ENCODE measurements at regions not wholly inside any gene's neighbourhood (a gene's known extent, or its start where the extent isn't known, plus 50 kb on each side); places are given as distances from the start of the nearest gene placed in this dataset.

GRCh38 chr9:136608348-136609159, 54.2 kb upstream of the EGFL7 start:
- intact Hi-C loops (cut with DNase I), result no loop called here
- Histone ChIP-seq H3K9me3 (no peaks in the 10 kb centered on the region), H3K36me3 (no peaks in the 10 kb centered on the region), H3K4me1 (peaks cover 18% of the 10 kb centered on the region), H3K27ac (no peak overlapping the region), H3K27me3 (no peaks in the 10 kb centered on the region), H3K4me3 (no peak overlapping the region)
- no peak for DNase-seq
- ATAC-seq, result no peak
- TF ChIP-seq CTCF (IDR thresholded peaks at IDR 0.05), result no peak

GRCh38 chr9:136607334-136607919, 55.3 kb upstream of the EGFL7 start:
- DNase-seq, result no peak
- TF ChIP-seq CTCF (IDR thresholded peaks at IDR 0.05), result no peak
- intact Hi-C loops (cut with DNase I), result no loop called here
- no peak for ATAC-seq
- Histone ChIP-seq H3K27me3 (no peaks in the 10 kb centered on the region), H3K27ac (no peak overlapping the region), H3K9me3 (no peaks in the 10 kb centered on the region), H3K4me1 (peaks cover 18% of the 10 kb centered on the region), H3K4me3 (no peak overlapping the region), H3K36me3 (no peaks in the 10 kb centered on the region)

GRCh38 chr9:136606687-136607333, 55.9 kb upstream of the EGFL7 start:
- intact Hi-C loops (cut with DNase I), result no loop called here
- no peak for DNase-seq
- Histone ChIP-seq H3K4me1 (peaks cover 18% of the 10 kb centered on the region), H3K27ac (no peak overlapping the region), H3K4me3 (no peak overlapping the region), H3K27me3 (no peaks in the 10 kb centered on the region), H3K36me3 (no peaks in the 10 kb centered on the region), H3K9me3 (no peaks in the 10 kb centered on the region)
- peak; percentile 23 for ATAC-seq
- no peak for TF ChIP-seq CTCF (IDR thresholded peaks at IDR 0.05)

- Histone ChIP-seq H3K27me3 (no peaks in the 10 kb centered on the region), H3K27ac (no peak overlapping the region), H3K9me3 (no peaks in the 10 kb centered on the region), H3K4me3 (no peak overlapping the region), H3K4me1 (peaks cover 18% of the 10 kb centered on the region), H3K36me3 (no peaks in the 10 kb centered on the region)
- ATAC-seq, result no peak
- intact Hi-C loops (cut with DNase I), result no loop called here
- DNase-seq, result no peak
- no peak for TF ChIP-seq CTCF (IDR thresholded peaks at IDR 0.05)
Observed at GRCh38 chr9:136605988-136606660, 56.6 kb upstream of the EGFL7 start.

GRCh38 chr9:136604823-136605525, 57.7 kb upstream of the EGFL7 start:
- Histone ChIP-seq H3K36me3 (no peaks in the 10 kb centered on the region), H3K9me3 (no peaks in the 10 kb centered on the region), H3K4me1 (peaks cover 18% of the 10 kb centered on the region), H3K27ac (peak overlapping the region; percentile 60), H3K27me3 (no peaks in the 10 kb centered on the region), H3K4me3 (no peak overlapping the region)
- DNase-seq (no peak), ATAC-seq (peak; percentile 27)
- no peak for TF ChIP-seq CTCF (IDR thresholded peaks at IDR 0.05)
- intact Hi-C loops (cut with DNase I), result no loop called here

Measured in upper lobe of right lung (tissue), 1 donor.